Neural crest cell (in vitro differentiated cells): ENCODE measurements at regions not wholly inside any gene's neighbourhood (a gene's known extent, or its start where the extent isn't known, plus 50 kb on each side); places are given as distances from the start of the nearest gene placed in this dataset.
A peak's percentile ranks its signal among the peaks of the same experiment; 100 is the strongest.

Source experiments
- DNase-seq: peaks from one replicate; pipeline ENCODE4 v3.0.0; 2021; ENCODE audit warnings: low read depth, mixed read lengths, low spot score
- H3K27ac Mint-ChIP-seq: one replicate; pipeline ENCODE4 v1.8.0; 2021; ENCODE audit warnings: mild to moderate bottlenecking, mixed read lengths; ENCODE audit not compliant: unreplicated experiment
- H3K27me3 Mint-ChIP-seq: 2 replicates; pipeline ENCODE4 v1.8.0; 2021; ENCODE audit warnings: low read depth, mild to moderate bottlenecking, mixed read lengths
- H3K36me3 Mint-ChIP-seq: 2 replicates; pipeline ENCODE4 v1.8.0; 2021; ENCODE audit warnings: low read depth, mild to moderate bottlenecking, mixed read lengths
- H3K4me1 Mint-ChIP-seq: 2 replicates; pipeline ENCODE4 v1.8.0; 2021; ENCODE audit warnings: mixed read lengths
- H3K4me3 Mint-ChIP-seq: one replicate; pipeline ENCODE4 v1.8.0; 2021; ENCODE audit warnings: mild to moderate bottlenecking, mixed read lengths
- H3K9me3 Mint-ChIP-seq: 2 replicates; pipeline ENCODE4 v1.8.0; 2021; ENCODE audit warnings: mixed read lengths
- TF ChIP-seq, protein P1 (sequence below): fragments of 200-600 bp; sonication (generic); conservative IDR thresholded peaks from 2 replicates; pipeline ENCODE4 v1.5.0; 2021; ENCODE audit warnings: antibody characterized with exemption, mild to moderate bottlenecking

GRCh38 chr3:13235079-13235478 lies 161.8 kb upstream of the IQSEC1 start:
- Mint-ChIP-seq H3K27me3 (peaks cover 9% of the 10 kb centered on the region), H3K36me3 (no peaks in the 10 kb centered on the region), H3K4me3 (no peak overlapping the region), H3K4me1 (peaks cover 4% of the 10 kb centered on the region), H3K9me3 (no peaks in the 10 kb centered on the region), H3K27ac (no peak overlapping the region)
- TF ChIP-seq, protein P1, sequence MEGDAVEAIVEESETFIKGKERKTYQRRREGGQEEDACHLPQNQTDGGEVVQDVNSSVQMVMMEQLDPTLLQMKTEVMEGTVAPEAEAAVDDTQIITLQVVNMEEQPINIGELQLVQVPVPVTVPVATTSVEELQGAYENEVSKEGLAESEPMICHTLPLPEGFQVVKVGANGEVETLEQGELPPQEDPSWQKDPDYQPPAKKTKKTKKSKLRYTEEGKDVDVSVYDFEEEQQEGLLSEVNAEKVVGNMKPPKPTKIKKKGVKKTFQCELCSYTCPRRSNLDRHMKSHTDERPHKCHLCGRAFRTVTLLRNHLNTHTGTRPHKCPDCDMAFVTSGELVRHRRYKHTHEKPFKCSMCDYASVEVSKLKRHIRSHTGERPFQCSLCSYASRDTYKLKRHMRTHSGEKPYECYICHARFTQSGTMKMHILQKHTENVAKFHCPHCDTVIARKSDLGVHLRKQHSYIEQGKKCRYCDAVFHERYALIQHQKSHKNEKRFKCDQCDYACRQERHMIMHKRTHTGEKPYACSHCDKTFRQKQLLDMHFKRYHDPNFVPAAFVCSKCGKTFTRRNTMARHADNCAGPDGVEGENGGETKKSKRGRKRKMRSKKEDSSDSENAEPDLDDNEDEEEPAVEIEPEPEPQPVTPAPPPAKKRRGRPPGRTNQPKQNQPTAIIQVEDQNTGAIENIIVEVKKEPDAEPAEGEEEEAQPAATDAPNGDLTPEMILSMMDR, result no peak
- DNase-seq, result no peak

DNA sequence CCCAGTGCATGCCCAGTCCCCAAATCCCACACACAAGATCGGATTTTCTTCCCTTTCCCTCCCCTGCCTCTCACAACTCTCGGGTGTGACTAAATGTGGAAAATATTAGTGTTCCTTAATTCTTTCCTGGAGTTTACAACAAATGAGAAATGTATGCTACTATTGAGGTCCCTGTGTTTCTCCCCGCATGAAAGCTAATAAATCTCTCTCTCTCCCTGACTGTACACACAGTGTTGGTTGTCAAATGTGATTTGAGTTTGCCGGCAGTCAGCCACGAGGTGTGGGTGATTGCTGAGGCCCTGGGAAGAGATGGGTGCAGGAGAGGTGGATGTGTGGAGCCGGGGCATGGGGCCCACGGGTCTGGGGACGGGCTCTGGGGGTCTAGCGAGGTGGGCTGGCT lies 161.4 kb upstream of the IQSEC1 start:
- TF ChIP-seq, protein P1, result no peak
- Mint-ChIP-seq H3K9me3 (no peaks in the 10 kb centered on the region), H3K27ac (no peak overlapping the region), H3K36me3 (no peaks in the 10 kb centered on the region), H3K27me3 (peaks cover 9% of the 10 kb centered on the region), H3K4me1 (peaks cover 4% of the 10 kb centered on the region), H3K4me3 (no peak overlapping the region)
- no peak for DNase-seq

- DNase-seq, result no peak
- no peaks in the 10 kb centered on the region for H3K9me3 Mint-ChIP-seq
- no peak overlapping the region for H3K27ac Mint-ChIP-seq
- TF ChIP-seq, protein P1, result no peak
- H3K4me1 Mint-ChIP-seq, result peaks cover 4% of the 10 kb centered on the region
- peaks cover 9% of the 10 kb centered on the region for H3K27me3 Mint-ChIP-seq
- H3K36me3 Mint-ChIP-seq, result no peaks in the 10 kb centered on the region
- no peak overlapping the region for H3K4me3 Mint-ChIP-seq
Observed at GRCh38 chr3:13233487-13234485, 160.6 kb upstream of the IQSEC1 start.

GRCh38 chr3:13231781-13232666 lies 158.8 kb upstream of the IQSEC1 start:
- no peak for DNase-seq
- Mint-ChIP-seq H3K27me3 (peaks cover 9% of the 10 kb centered on the region), H3K9me3 (no peaks in the 10 kb centered on the region), H3K4me3 (no peak overlapping the region), H3K4me1 (peaks cover 4% of the 10 kb centered on the region), H3K36me3 (no peaks in the 10 kb centered on the region), H3K27ac (no peak overlapping the region)
- TF ChIP-seq, protein P1, result no peak

GRCh38 chr3:13229273-13229949 lies 156.2 kb upstream of the IQSEC1 start:
- Mint-ChIP-seq H3K27me3 (peaks cover 5% of the 10 kb centered on the region), H3K4me3 (no peak overlapping the region), H3K9me3 (no peaks in the 10 kb centered on the region), H3K4me1 (no peaks in the 10 kb centered on the region), H3K27ac (no peak overlapping the region), H3K36me3 (no peaks in the 10 kb centered on the region)
- TF ChIP-seq, protein P1, result peak; percentile 59
- no peak for DNase-seq
